ENCODE measurements at regions not wholly inside any gene's neighbourhood (a gene's known extent, or its start where the extent isn't known, plus 50 kb on each side); places are given as distances from the start of the nearest gene placed in this dataset.

GRCh38 chr10:29202386-29202940 lies 86.4 kb upstream of the LYZL1 start:
- H3K27ac ChIP-seq: no peak overlapping the region
- ChIA-PET POLR2A (ENCODE audit: low non-redundant PET) (no interaction called here), CTCF (no interaction called here)
- DNase-seq (ENCODE audit: low spot score): no peak
- TF ChIP-seq, protein P1, sequence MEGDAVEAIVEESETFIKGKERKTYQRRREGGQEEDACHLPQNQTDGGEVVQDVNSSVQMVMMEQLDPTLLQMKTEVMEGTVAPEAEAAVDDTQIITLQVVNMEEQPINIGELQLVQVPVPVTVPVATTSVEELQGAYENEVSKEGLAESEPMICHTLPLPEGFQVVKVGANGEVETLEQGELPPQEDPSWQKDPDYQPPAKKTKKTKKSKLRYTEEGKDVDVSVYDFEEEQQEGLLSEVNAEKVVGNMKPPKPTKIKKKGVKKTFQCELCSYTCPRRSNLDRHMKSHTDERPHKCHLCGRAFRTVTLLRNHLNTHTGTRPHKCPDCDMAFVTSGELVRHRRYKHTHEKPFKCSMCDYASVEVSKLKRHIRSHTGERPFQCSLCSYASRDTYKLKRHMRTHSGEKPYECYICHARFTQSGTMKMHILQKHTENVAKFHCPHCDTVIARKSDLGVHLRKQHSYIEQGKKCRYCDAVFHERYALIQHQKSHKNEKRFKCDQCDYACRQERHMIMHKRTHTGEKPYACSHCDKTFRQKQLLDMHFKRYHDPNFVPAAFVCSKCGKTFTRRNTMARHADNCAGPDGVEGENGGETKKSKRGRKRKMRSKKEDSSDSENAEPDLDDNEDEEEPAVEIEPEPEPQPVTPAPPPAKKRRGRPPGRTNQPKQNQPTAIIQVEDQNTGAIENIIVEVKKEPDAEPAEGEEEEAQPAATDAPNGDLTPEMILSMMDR (conservative IDR thresholded peaks at IDR 0.05; ENCODE audit: low read depth): no peak

- POLR2A ChIA-PET (ENCODE audit: low non-redundant PET): no interaction called here
- no peak for DNase-seq (ENCODE audit: low spot score)
- TF ChIP-seq, protein P1 (conservative IDR thresholded peaks at IDR 0.05; ENCODE audit: low read depth): no peak
- CTCF ChIA-PET: interaction anchor here (0.6 kb wide), 1 partner anchor 122 kb away, joined by 3 read pairs; no protein-coding TSS in a partner anchor
- H3K27ac ChIP-seq: no peak overlapping the region
These were observed 85.4 kb upstream of the LYZL1 start for GRCh38 chr10:29203432-29203831.

GRCh38 chr10:29204070-29204800 lies 84.6 kb upstream of the LYZL1 start:
- TF ChIP-seq, protein P1 (conservative IDR thresholded peaks at IDR 0.05; ENCODE audit: low read depth): no peak
- no peak overlapping the region for H3K27ac ChIP-seq
- ChIA-PET POLR2A (ENCODE audit: low non-redundant PET) (no interaction called here), CTCF (no interaction called here)
- no peak for DNase-seq (ENCODE audit: low spot score)

DNA sequence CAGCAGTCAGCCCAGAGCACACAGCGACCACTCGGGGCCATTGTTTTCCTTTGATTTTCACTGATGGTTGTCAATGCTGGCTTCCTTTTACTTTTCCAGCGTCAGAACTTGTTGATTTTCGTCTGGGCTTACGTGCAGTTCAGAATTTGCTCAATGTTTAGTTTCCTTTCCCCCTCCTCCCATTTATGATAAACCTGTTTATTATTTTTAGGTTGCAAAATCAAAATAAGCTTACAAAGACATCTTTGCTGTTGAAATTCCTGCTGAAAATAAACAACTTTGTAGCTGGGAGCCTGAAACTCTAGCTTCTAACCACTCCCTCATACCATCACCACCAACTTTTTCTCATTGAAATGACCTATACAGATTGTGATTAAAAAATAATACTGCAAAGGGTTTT lies 83.1 kb upstream of the LYZL1 start:
- DNase-seq (ENCODE audit: low spot score): no peak
- ChIA-PET POLR2A (ENCODE audit: low non-redundant PET) (no interaction called here), CTCF (interaction anchor here (0.5 kb wide), 1 partner anchor 18 kb away, joined by 3 read pairs; no protein-coding TSS in a partner anchor)
- TF ChIP-seq, protein P1 (conservative IDR thresholded peaks at IDR 0.05; ENCODE audit: low read depth): no peak
- H3K27ac ChIP-seq: no peak overlapping the region

- POLR2A ChIA-PET (ENCODE audit: low non-redundant PET): no interaction called here
- CTCF ChIA-PET: interaction anchor here (0.6 kb wide), 1 partner anchor 103 kb away, joined by 3 read pairs; no protein-coding TSS in a partner anchor
- DNase-seq (ENCODE audit: low spot score): no peak
- TF ChIP-seq, protein P1 (conservative IDR thresholded peaks at IDR 0.05; ENCODE audit: low read depth): no peak
- no peak overlapping the region for H3K27ac ChIP-seq
These were observed 80.0 kb upstream of the LYZL1 start for GRCh38 chr10:29208845-29209244.

GRCh38 chr10:29209830-29210229 lies 79.0 kb upstream of the LYZL1 start:
- no peak overlapping the region for H3K27ac ChIP-seq
- ChIA-PET POLR2A (ENCODE audit: low non-redundant PET) (no interaction called here), CTCF (no interaction called here)
- no peak for DNase-seq (ENCODE audit: low spot score)
- TF ChIP-seq, protein P1 (conservative IDR thresholded peaks at IDR 0.05; ENCODE audit: low read depth): no peak
